Fibroblast of lung (primary cell): ENCODE measurements at regions not wholly inside any gene's neighbourhood (a gene's known extent, or its start where the extent isn't known, plus 50 kb on each side); places are given as distances from the start of the nearest gene placed in this dataset.

Experiments
- DNase-seq, 2 donors: peaks; one replicate each; pipeline versions ENCODE4 v3.0.0 to v3.0.0-alpha.2; 2010; ENCODE audit warnings: low read depth in 2 of 2
- H2AFZ ChIP-seq: 2 replicates; pipeline ENCODE4 v1.5.1; 2012; ENCODE audit warnings: low read length, control low read depth, inconsistent platforms
- H3K27ac ChIP-seq: 2 replicates; pipeline ENCODE4 v1.5.1; 2011; ENCODE audit warnings: low read length, control low read depth; ENCODE audit not compliant: insufficient read depth
- H3K27me3 ChIP-seq: 2 replicates; pipeline ENCODE4 v1.5.1; 2011; ENCODE audit warnings: mild to moderate bottlenecking, low read length; ENCODE audit not compliant: control insufficient read depth, insufficient read depth
- H3K36me3 ChIP-seq: 2 replicates; pipeline ENCODE4 v1.5.1; 2011; ENCODE audit warnings: low read length; ENCODE audit not compliant: control insufficient read depth, insufficient read depth
- H3K4me1 ChIP-seq: 2 replicates; pipeline ENCODE4 v1.5.1; 2011; ENCODE audit warnings: low read length; ENCODE audit not compliant: control insufficient read depth, insufficient read depth; ENCODE audit errors: extremely low read depth
- H3K4me2 ChIP-seq: 2 replicates; pipeline ENCODE4 v1.5.1; 2011; ENCODE audit warnings: low read length, control low read depth; ENCODE audit not compliant: insufficient read depth; ENCODE audit errors: extremely low read depth
- H3K4me3 ChIP-seq, 4 experiments: fragments of 200-600 bp in 1 of 4; sonication (generic) in 1 of 4; replicated peaks in 1 of 4; 2 replicates each; pipeline ENCODE4 v1.5.1; 2011 to 2016; ENCODE audit warnings: low read length in 4 of 4, low read depth in 3 of 4, mild to moderate bottlenecking in 3 of 4, control low read depth in 2 of 4, inconsistent platforms in 1 of 4, mixed read lengths in 1 of 4; ENCODE audit not compliant: insufficient read depth in 1 of 4; ENCODE audit errors: control extremely low read depth in 1 of 4
- H3K79me2 ChIP-seq: 2 replicates; pipeline ENCODE4 v1.5.1; 2012; ENCODE audit warnings: mild to moderate bottlenecking, low read length, inconsistent platforms; ENCODE audit not compliant: control insufficient read depth, insufficient read depth
- H3K9ac ChIP-seq: 2 replicates; pipeline ENCODE4 v1.5.1; 2011; ENCODE audit warnings: mild to moderate bottlenecking, low read length, control low read depth; ENCODE audit not compliant: insufficient read depth
- H3K9me3 ChIP-seq: 2 replicates; pipeline ENCODE4 v1.5.1; 2012; ENCODE audit warnings: low read depth, low read length; ENCODE audit not compliant: control insufficient read depth, insufficient read depth
- H4K20me1 ChIP-seq: 2 replicates; pipeline ENCODE4 v1.5.1; 2011; ENCODE audit warnings: low read length; ENCODE audit not compliant: control insufficient read depth, insufficient read depth; ENCODE audit errors: extremely low read depth
- CTCF ChIP-seq, 2 donors: IDR thresholded peaks in 1 of 2; conservative IDR thresholded peaks in 1 of 2; 1 replicate in 1 of 2; 2 replicates in 1 of 2; pipeline ENCODE4 v1.5.1; 2011 to 2012; ENCODE audit warnings: low read length in 2 of 2, control low read depth in 1 of 2, inconsistent platforms in 1 of 2, low read depth in 1 of 2, mild to moderate bottlenecking in 1 of 2
- EZH2 ChIP-seq: IDR thresholded peaks from 2 replicates; pipeline ENCODE4 v1.5.1; 2012; ENCODE audit warnings: low read length, control low read depth, mild to moderate bottlenecking; ENCODE audit errors: missing control alignments

- Histone ChIP-seq H3K36me3 (no peaks in the 10 kb centered on the region), H3K27me3 (no peaks in the 10 kb centered on the region), H3K79me2 (no peaks in the 10 kb centered on the region), H4K20me1 (no peaks in the 10 kb centered on the region), H3K9ac (no peak overlapping the region), H3K4me2 (no peak overlapping the region), H3K27ac (no peak overlapping the region), H3K4me3 (no peak overlapping the region), H3K9me3 (no peaks in the 10 kb centered on the region), H2AFZ (no peak overlapping the region), H3K4me1 (no peaks in the 10 kb centered on the region)
- DNase-seq = no peak
- TF ChIP-seq CTCF (conservative IDR thresholded peaks at IDR 0.05 in 1 of 2, IDR thresholded peaks at IDR 0.05 in 1 of 2; ENCODE audit: low read depth in 1 of 2, low read length in 2 of 2) (no peak), EZH2 (no peak)
Observed at GRCh38 chr1:101479945-101480344, 243.1 kb downstream of the S1PR1 start.

GRCh38 chr1:101482306-101482705 is 245.5 kb downstream of the S1PR1 start:
- TF ChIP-seq EZH2 (no peak), CTCF (conservative IDR thresholded peaks at IDR 0.05 in 1 of 2, IDR thresholded peaks at IDR 0.05 in 1 of 2; ENCODE audit: low read depth in 1 of 2, low read length in 2 of 2) (no peak)
- no peak overlapping the region for H3K27ac ChIP-seq
- H2AFZ ChIP-seq = no peak overlapping the region
- H3K36me3 ChIP-seq = no peaks in the 10 kb centered on the region
- H3K79me2 ChIP-seq = no peaks in the 10 kb centered on the region
- no peaks in the 10 kb centered on the region for H4K20me1 ChIP-seq
- DNase-seq = no peak
- H3K4me1 ChIP-seq = no peaks in the 10 kb centered on the region
- no peak overlapping the region for H3K4me3 ChIP-seq
- no peak overlapping the region for H3K9ac ChIP-seq
- no peaks in the 10 kb centered on the region for H3K27me3 ChIP-seq
- no peaks in the 10 kb centered on the region for H3K9me3 ChIP-seq
- no peak overlapping the region for H3K4me2 ChIP-seq

- Histone ChIP-seq H3K79me2 (no peaks in the 10 kb centered on the region), H3K27ac (no peak overlapping the region), H3K36me3 (no peaks in the 10 kb centered on the region), H3K4me3 (no peak overlapping the region), H3K4me1 (no peaks in the 10 kb centered on the region), H3K9me3 (no peaks in the 10 kb centered on the region), H3K27me3 (no peaks in the 10 kb centered on the region), H3K9ac (no peak overlapping the region), H2AFZ (no peak overlapping the region), H4K20me1 (no peaks in the 10 kb centered on the region), H3K4me2 (no peak overlapping the region)
- no peak for TF ChIP-seq EZH2
- no peak for TF ChIP-seq CTCF (conservative IDR thresholded peaks at IDR 0.05 in 1 of 2, IDR thresholded peaks at IDR 0.05 in 1 of 2; ENCODE audit: low read depth in 1 of 2, low read length in 2 of 2)
- DNase-seq = peak in 1 of 2 donors; percentile 5
Observed at GRCh38 chr1:101483982-101484688, 247.3 kb downstream of the S1PR1 start.
